Endothelial cell of umbilical vein (primary cell): ENCODE measurements at regions not wholly inside any gene's neighbourhood (a gene's known extent, or its start where the extent isn't known, plus 50 kb on each side); places are given as distances from the start of the nearest gene placed in this dataset.

Source experiments
- BruUV-seq: library from RNA; stranded (reverse); fragments of 400-500 nt; replicated peaks from 2 replicates; lab custom pipeline; 2021; lab: Mats Ljungman, UMichigan
- CTCF ChIA-PET: fragments of 300-600, 350-600 bp; sonication (Branson Sonifier 250); formaldehyde crosslinking; loops from one replicate; lab custom pipeline; 2021; ENCODE audit warnings: antibody characterized with exemption, inconsistent platforms; lab: Charles Lee
- POLR2A ChIA-PET: fragments of 300-600, 350-600 bp; sonication (Branson Sonifier 250); formaldehyde crosslinking; loops from one replicate; lab custom pipeline; 2021; ENCODE audit warnings: antibody characterized with exemption, inconsistent platforms; lab: Charles Lee
- DNase-seq: peaks from one replicate; pipeline ENCODE4 v3.0.0-alpha.2; 2011; ENCODE audit warnings: low read depth, low spot score
- FAIRE-seq: peaks from 2 replicates; lab custom pipeline; 2011; peaks lifted over from hg19 to GRCh38; lab: Jason Lieb, UNC
- H2AFZ ChIP-seq: 2 replicates; pipeline ENCODE4 v1.6.0; 2012; ENCODE audit warnings: low read depth, low read length, control low read depth, inconsistent platforms
- H3K27ac ChIP-seq: 2 replicates; pipeline ENCODE4 v1.5.1; 2011; ENCODE audit warnings: low read depth, mild to moderate bottlenecking, control low read depth, low read length, moderate library complexity; ENCODE audit not compliant: insufficient read depth
- H3K27me3 ChIP-seq, 2 experiments: 2 replicates each; pipeline versions ENCODE4 v1.6.0 to v1.6.1; 2011; ENCODE audit warnings: low read length in 2 of 2, mixed read lengths in 1 of 2; ENCODE audit not compliant: control insufficient read depth in 2 of 2, insufficient read depth in 2 of 2
- H3K36me3 ChIP-seq, 2 experiments: 2 replicates in 1 of 2; 3 replicates in 1 of 2; pipeline ENCODE4 v1.5.1; 2011; ENCODE audit warnings: low read length in 2 of 2, mild to moderate bottlenecking in 1 of 2, moderate library complexity in 1 of 2; ENCODE audit not compliant: control insufficient read depth in 2 of 2, insufficient read depth in 2 of 2; ENCODE audit errors: extremely low read depth in 1 of 2
- H3K4me1 ChIP-seq: 3 replicates; pipeline ENCODE4 v1.5.1; 2011; ENCODE audit warnings: mild to moderate bottlenecking, low read length; ENCODE audit not compliant: control insufficient read depth, insufficient read depth; ENCODE audit errors: extremely low read depth
- H3K4me2 ChIP-seq: 2 replicates; pipeline ENCODE4 v1.6.1; 2011; ENCODE audit warnings: low read length, control low read depth, mixed read lengths; ENCODE audit not compliant: insufficient read depth
- H3K4me3 ChIP-seq, 3 experiments: fragments of 200-600 bp in 1 of 3; sonication (generic), shearing (Covaris generic) in 1 of 3; replicated peaks in 1 of 3; 2 replicates each; pipeline ENCODE4 v1.5.1; 2011 to 2016; ENCODE audit warnings: control low read depth in 3 of 3, low read length in 3 of 3, mild to moderate bottlenecking in 2 of 3, inconsistent platforms in 1 of 3, low read depth in 1 of 3, moderate library complexity in 1 of 3; ENCODE audit not compliant: insufficient read depth in 1 of 3
- H3K79me2 ChIP-seq: 2 replicates; pipeline ENCODE4 v1.6.0; 2012; ENCODE audit warnings: low read length, inconsistent platforms; ENCODE audit not compliant: control insufficient read depth, insufficient read depth
- H3K9ac ChIP-seq: replicated peaks from 2 replicates; pipeline ENCODE3; 2011; ENCODE audit warnings: low read length, control low read depth; ENCODE audit not compliant: insufficient read depth; ENCODE audit errors: extremely low read depth
- H3K9me1 ChIP-seq: replicated peaks from 3 replicates; pipeline ENCODE4 v1.6.0; 2011; ENCODE audit warnings: mild to moderate bottlenecking, low read length; ENCODE audit not compliant: control insufficient read depth, insufficient read depth; ENCODE audit errors: extremely low read depth
- H3K9me3 ChIP-seq: replicated peaks from 2 replicates; pipeline ENCODE4 v1.5.1; 2012; ENCODE audit warnings: low read length, inconsistent platforms; ENCODE audit not compliant: control insufficient read depth, insufficient read depth
- H4K20me1 ChIP-seq: replicated peaks from 2 replicates; pipeline ENCODE3; 2011; ENCODE audit warnings: mild to moderate bottlenecking, low read length; ENCODE audit not compliant: control insufficient read depth, insufficient read depth; ENCODE audit errors: extremely low read depth
- CTCF ChIP-seq, 2 donors: IDR thresholded peaks; 1 replicate in 1 of 2; 2 replicates in 1 of 2; pipeline ENCODE4 v1.5.1; 2011; ENCODE audit warnings: low read length in 2 of 2, mild to moderate bottlenecking in 2 of 2, moderate library complexity in 2 of 2, control low read depth in 1 of 2, inconsistent platforms in 1 of 2, low read depth in 1 of 2; ENCODE audit not compliant: insufficient read depth in 1 of 2; ENCODE audit errors: extremely low read depth in 1 of 2
- EZH2 ChIP-seq: IDR thresholded peaks from 2 replicates; pipeline ENCODE4 v1.6.1; 2012; ENCODE audit warnings: borderline replicate concordance, low read depth, mild to moderate bottlenecking, moderate library complexity, low read length, inconsistent platforms; ENCODE audit not compliant: severe bottlenecking
- FOS ChIP-seq: IDR thresholded peaks from 2 replicates; pipeline ENCODE4 v1.6.1; 2011; ENCODE audit warnings: mild to moderate bottlenecking, low read length, moderate library complexity, borderline replicate concordance; ENCODE audit not compliant: insufficient read depth
- GATA2 ChIP-seq: IDR thresholded peaks from 2 replicates; pipeline ENCODE4 v1.7.0; 2011; ENCODE audit warnings: low read depth, mild to moderate bottlenecking, moderate library complexity, mixed read lengths, low read length; ENCODE audit not compliant: insufficient read length, insufficient read depth
- JUN ChIP-seq: IDR thresholded peaks from 2 replicates; pipeline ENCODE4 v1.6.1; 2011; ENCODE audit warnings: borderline replicate concordance, low read depth; ENCODE audit not compliant: insufficient read length, insufficient read depth
- MAX ChIP-seq: IDR thresholded peaks from 2 replicates; pipeline ENCODE4 v1.6.1; 2011; ENCODE audit not compliant: insufficient read depth, insufficient read length
- MYC ChIP-seq: IDR thresholded peaks from one replicate; pipeline ENCODE4 v1.6.1; 2011; ENCODE audit warnings: mild to moderate bottlenecking, low read depth, low read length
- POLR2A ChIP-seq: IDR thresholded peaks from 2 replicates; pipeline ENCODE4 v1.6.1; 2012; ENCODE audit warnings: low read depth, mild to moderate bottlenecking, control low read depth, low read length
- POLR2AphosphoS5 ChIP-seq: IDR thresholded peaks from 2 replicates; pipeline ENCODE4 v1.6.1; 2012; ENCODE audit warnings: low read depth, mild to moderate bottlenecking, control low read depth, low read length, moderate library complexity; ENCODE audit not compliant: insufficient read depth
- dilution Hi-C: fragments of 300-500 bp; cut with MboI; formaldehyde crosslinking; loops from one replicate; pipeline ENCODE4 v1.15.0; 2019; ENCODE audit warnings: low sequenced_read_pairs; ENCODE audit not compliant: extremely low pct_ligation_motif_present
- intact Hi-C: fragments of 100-400 bp; cut with micrococcal nuclease; formaldehyde crosslinking; loops from one replicate; pipeline ENCODE4 v1.10.0; 2022

DNA sequence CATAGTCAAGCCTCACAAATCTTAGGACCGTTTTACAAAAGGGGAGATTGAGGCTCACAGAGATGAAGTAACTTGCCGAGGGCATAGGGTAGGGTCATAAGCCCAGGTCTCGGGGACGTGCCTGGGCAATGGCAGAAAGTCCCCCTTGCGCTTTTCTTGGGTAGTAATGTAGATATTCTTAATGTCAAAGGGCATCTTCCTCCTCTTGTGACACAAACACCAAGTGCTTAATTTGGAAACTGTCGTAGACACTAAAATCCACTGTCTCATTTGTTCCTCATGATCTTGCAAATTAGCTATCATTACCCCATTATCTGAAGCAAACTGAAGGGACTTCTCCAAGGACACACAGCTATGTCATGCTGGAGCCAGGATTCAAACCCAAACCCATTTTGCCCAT is 180.8 kb downstream of the GAS1 start:
- no peaks in the 10 kb centered on the region for H3K79me2 ChIP-seq
- dilution Hi-C loops = no loop called here
- ChIA-PET POLR2A (no interaction called here), CTCF (no interaction called here)
- H3K36me3 ChIP-seq = no peaks in the 10 kb centered on the region
- no peaks in the 10 kb centered on the region for H3K27me3 ChIP-seq
- no peaks in the 10 kb centered on the region for H3K9me1 ChIP-seq
- no peaks in the 10 kb centered on the region for H3K9me3 ChIP-seq
- FAIRE-seq (no peak), DNase-seq (no peak)
- no peaks in the 10 kb centered on the region for H3K4me1 ChIP-seq
- H3K4me2 ChIP-seq = no peak overlapping the region
- H3K27ac ChIP-seq = no peak overlapping the region
- intact Hi-C loops = no loop called here
- BruUV-seq = no TSS peak
- H3K4me3 ChIP-seq = no peak overlapping the region
- H3K9ac ChIP-seq = no peak overlapping the region
- H2AFZ ChIP-seq = no peak overlapping the region
- TF ChIP-seq FOS (no peak), MYC (no peak), EZH2 (no peak), GATA2 (no peak), JUN (no peak), POLR2AphosphoS5 (no peak), MAX (no peak), CTCF (IDR thresholded peaks at IDR 0.05; ENCODE audit: extremely low read depth in 1 of 2, insufficient read depth in 1 of 2, low read depth in 1 of 2, low read length in 2 of 2) (no peak), POLR2A (no peak)
- H4K20me1 ChIP-seq = no peaks in the 10 kb centered on the region
